ENCODE measurements at regions not wholly inside any gene's neighbourhood (a gene's known extent, or its start where the extent isn't known, plus 50 kb on each side); places are given as distances from the start of the nearest gene placed in this dataset.

DNA sequence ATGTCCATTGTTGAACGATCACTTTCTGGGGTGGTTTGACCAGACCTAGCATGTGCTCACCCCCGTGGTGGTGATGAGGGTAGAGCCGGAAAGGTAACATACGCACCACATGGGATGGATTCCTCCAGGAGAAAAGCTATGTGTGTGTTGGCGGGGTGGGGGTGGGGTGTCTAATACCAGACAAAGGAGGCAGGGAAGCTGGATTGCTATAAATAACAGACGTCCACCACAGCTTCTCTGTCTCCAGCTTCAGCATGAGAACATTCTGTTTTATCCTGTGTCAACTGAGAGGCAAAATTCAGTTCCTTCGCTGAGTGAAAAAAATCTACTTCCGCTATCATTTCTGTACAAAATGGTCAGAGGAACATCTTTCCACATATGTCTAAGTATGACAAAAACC, 151.0 kb downstream of the PCSK1 start:
- DNase-seq = no peak

- no peak for DNase-seq
Measured at GRCh38 chr5:96280946-96281393, 152.1 kb downstream of the PCSK1 start.

DNA sequence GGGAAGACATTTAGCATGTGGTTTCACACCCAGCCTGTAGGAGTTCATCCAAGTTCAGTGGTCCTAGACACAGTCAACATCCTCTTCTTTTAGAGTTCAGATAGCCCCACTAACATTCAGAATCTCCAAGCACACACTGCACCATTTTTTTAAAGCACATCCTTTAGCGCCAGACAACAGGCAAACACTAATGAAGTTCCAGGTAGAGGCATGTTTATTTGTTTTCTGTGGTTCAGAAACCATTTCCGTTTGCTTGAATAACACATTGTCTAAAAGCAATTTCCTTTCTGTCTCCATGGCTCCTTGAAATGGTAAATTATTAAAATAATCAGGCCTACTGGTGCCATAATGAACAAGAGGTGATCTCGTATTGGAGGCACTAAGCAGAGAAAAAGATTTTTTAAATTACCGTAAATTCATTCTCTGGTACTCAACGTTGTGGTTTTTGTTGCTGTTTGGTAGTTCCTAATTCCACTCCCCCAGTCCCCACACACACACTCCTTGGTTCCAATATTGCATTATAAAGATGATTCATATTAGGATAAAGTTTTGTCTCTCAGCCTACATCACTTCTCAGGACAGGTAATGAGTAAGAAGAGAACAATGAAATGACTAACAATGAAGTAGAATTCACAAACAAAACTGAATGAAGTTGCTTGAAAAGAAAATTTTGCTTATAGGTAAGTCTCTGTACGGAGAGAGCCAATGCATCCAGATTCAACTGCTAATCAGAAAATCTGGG, 153.1 kb downstream of the PCSK1 start:
- DNase-seq = peak; percentile 38

DNA sequence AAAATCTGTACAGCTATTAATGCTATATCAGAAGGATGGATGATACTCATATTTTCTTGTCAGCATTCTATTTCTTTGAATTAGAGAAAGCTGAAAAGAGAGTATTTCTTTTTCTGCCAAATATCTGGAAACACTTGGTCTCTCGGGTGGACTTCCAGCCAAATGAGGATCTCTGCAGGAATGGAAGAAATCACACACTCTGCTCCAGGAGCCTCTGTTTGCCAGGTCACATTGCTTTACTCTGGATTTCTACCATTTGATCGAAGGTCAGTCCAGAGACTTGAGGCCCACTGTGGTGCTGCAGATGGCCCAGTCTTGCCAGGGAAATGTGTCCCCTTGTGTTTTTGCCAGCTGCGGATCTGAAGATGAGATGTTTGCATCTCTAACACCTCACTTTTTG, 154.1 kb downstream of the PCSK1 start:
- DNase-seq = no peak

DNA sequence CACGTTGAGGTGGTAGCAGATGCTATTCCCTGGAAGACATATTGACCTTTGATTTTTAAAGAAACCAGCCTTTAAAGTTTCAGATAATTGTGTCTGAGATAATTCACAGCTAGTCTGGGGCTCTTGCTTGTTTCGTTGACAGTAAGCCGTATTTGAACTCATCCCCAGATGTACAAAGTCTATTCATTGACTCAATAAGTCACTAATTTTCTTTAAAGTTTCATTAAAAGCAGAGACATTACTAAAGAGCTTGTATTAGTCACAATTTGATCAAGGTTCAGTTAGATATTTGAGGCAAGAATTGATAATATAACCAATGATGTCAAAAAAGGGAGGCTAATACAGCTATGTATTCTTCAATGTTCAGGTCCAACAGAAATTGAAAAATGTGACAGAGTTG, 158.0 kb downstream of the PCSK1 start:
- no peak for DNase-seq

- DNase-seq = no peak
Measured at GRCh38 chr5:96265487-96265886, 167.6 kb downstream of the PCSK1 start.

DNA sequence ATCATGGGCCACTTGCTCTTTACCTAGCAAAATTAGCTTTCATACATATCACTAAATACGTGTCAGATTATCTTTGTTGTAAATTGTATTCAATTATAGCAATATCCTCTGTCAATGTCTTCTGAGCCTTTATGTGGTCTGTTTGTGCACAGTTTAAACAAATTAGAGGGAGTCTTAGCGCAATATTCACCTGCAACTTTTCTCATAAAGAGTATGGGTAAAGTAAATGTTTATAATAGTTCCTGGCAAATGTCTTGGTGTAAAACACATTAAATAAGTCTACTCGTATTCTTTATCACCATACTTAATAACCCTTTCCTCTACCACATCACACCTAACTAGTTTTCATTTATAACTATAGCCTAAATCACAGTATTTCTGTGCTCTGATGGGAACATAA, 169.0 kb downstream of the PCSK1 start:
- no peak for DNase-seq

DNA sequence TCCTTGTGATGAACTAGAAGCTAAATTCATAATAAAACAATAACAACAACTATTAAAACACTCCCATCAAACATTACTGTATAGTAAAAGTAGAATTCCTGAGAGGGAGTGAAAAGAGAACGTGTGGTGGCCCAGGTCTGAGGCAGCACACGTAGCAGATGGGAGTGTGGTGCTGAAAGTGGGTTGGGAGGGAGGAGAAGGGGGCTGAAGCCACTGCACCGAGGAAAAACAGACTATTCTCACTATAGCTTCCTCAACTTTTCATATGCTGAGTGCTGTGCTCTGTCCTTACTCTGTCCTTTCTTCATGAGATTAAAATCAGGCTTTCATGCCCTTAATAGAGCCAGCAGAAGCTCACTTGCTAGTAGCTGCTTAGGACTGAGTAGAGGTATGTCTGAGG, 170.9 kb downstream of the PCSK1 start:
- no peak for DNase-seq

- DNase-seq = no peak
Measured at GRCh38 chr5:96260009-96260408, 173.0 kb downstream of the PCSK1 start.

DNA sequence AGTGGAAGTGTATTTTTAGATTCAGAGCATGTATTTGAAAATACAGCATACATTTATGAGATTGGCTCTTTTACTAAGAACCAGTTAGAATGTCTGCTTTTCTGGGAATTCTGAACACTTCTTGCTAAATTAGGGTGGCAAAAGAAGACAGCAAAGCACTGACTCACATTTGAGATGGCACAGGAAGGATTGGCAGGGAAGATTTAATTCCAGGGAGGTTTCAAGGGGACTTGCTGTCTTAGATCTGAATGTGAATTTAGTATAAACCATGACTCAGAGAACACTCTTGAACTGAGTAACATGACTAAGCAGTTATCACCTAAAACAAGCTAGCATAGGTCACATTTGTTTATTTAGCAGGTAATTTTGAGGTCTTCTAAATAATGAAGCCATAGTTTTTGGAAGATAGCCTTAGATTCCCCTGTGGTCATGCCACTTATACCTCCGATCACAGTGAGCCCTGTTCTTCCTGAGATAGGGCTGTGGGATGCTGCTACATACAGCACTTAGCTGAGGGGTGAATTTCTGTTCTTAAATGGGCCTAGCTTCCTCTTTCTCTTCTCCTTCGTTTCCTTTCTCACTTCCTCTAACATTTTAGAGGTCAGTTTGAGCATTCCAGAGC, 173.8 kb downstream of the PCSK1 start:
- DNase-seq = no peak

- DNase-seq = no peak
Measured at GRCh38 chr5:96258692-96259091, 174.4 kb downstream of the PCSK1 start.

DNA sequence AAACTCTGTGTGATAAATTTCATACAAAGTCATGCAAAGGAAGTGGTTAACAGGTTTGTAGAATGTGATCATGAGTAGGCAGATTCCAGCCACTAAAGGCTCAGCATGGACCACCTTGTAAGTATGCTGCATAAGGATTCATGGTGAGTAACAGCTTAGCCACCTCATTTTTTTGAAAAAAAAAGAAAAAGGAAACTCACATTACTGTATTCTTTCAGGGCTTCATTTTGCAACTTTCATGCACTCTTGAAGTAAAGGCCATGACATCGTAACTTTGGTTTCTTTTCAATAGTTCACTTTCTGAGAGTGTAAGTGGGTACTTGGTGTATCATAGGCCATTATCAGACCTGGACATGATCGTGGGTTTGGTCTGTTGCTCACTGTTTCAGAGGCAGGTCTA, 175.1 kb downstream of the PCSK1 start:
- peak; percentile 21 for DNase-seq

DNA sequence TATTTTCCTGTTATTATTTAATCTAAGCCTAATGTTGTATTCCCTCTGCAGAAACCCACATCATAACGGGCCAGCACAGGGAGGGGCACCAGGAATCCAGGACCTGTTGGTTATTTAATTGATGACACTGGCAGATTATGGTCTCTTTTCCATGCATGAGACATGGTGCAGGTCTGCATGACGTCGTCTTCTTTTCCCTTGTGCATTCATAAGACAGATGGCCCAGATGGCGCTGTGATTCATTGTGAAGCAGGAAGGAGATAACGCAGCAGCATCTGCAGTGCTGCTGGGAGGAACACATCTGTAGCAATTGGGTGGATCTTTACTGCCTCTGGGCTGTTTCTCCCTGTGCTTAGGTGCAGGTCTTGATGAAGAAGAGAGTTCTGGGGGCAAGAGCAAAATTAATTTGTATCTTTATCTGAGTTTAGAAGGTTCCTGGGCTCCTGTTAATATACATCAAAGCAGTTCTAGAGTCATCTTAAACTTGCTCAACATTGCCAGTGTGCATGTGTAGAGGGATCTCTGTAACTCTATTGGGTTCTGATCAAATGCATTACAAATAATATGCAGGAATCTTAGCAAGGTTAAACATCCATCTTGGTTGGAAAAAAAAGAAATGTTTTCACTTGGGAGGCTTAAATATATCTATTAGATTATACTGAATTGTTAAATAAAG, 176.1 kb downstream of the PCSK1 start:
- DNase-seq = peak; percentile 20

DNA sequence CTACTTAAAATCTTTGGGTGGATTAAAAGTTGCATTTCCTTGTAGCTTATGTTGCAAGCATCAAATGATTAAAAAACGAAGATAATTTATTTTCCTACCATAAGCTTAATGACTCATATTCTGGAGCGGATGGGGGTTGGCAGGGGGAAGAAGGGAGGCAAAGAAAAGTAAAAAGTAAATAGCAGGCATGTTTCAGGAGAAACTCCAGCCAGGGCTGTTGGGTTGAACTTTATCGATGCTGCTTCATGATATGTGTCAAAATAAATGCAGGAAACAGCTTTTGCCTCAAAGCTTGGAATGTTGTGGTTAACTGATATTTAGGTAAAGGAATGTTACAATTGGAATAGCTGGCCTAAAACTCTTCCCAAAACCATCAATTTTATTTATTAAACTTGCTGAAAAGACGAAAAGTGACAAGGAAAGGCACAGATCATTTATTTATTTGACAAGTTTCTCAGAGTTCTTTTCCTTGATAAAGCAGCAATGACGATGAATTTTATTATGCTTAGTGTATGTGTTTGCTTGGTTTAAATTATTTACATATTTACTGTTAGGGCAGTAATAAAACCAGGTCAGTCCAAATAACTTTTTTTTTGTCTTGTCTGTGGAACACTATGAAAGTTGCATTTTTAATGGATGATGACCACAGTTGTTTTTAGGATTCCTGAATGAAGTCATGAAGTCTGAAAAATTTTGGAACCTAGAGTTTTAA, 177.9 kb downstream of the PCSK1 start:
- DNase-seq = no peak

GRCh38 chr5:96253140-96253539, 179.9 kb downstream of the PCSK1 start:
- no peak for DNase-seq

DNA sequence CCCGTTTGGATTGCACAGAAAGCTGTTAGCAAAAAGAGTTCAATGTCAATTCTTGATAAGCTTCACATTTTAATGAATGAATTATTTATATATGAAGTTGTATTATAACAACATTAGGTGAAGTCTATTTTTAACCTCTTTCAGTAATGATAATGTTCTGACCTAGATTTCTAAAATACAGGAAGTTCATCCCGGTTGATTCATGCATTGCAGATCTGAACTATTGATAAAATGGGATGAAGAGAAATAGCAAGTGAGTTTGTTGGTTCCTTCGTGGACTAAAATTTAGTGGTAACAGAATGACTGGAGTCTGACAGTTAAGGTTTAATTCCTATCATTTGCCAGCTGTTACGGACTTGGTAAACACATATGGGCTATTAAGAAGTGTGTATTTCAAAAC, 180.5 kb downstream of the PCSK1 start:
- no peak for DNase-seq

- DNase-seq = no peak
Measured at GRCh38 chr5:96250782-96251181, 182.3 kb downstream of the PCSK1 start.

DNA sequence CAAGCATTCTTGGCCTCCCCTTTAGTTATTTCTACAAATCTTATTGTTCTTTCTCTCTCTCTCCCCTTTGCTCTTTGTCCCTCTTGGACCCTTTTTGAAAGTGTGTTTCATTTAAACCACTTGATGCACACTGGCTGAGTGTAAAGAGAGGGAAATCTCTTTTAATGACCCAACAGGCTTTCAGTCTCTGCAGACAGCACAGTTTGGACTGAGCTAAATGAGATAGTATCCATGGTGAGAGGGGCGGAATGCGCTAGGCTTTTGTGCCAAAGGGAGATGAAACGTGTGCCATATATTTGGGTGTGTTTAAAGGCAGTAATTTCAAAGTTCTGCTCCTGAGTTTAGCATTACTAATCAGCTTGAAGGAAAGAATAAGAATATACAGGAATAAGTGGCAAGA, 184.9 kb downstream of the PCSK1 start:
- DNase-seq = no peak

- DNase-seq = no peak
Measured at GRCh38 chr5:96247708-96248107, 185.3 kb downstream of the PCSK1 start.

GRCh38 chr5:96247097-96247701, 185.8 kb downstream of the PCSK1 start:
- no peak for DNase-seq

DNA sequence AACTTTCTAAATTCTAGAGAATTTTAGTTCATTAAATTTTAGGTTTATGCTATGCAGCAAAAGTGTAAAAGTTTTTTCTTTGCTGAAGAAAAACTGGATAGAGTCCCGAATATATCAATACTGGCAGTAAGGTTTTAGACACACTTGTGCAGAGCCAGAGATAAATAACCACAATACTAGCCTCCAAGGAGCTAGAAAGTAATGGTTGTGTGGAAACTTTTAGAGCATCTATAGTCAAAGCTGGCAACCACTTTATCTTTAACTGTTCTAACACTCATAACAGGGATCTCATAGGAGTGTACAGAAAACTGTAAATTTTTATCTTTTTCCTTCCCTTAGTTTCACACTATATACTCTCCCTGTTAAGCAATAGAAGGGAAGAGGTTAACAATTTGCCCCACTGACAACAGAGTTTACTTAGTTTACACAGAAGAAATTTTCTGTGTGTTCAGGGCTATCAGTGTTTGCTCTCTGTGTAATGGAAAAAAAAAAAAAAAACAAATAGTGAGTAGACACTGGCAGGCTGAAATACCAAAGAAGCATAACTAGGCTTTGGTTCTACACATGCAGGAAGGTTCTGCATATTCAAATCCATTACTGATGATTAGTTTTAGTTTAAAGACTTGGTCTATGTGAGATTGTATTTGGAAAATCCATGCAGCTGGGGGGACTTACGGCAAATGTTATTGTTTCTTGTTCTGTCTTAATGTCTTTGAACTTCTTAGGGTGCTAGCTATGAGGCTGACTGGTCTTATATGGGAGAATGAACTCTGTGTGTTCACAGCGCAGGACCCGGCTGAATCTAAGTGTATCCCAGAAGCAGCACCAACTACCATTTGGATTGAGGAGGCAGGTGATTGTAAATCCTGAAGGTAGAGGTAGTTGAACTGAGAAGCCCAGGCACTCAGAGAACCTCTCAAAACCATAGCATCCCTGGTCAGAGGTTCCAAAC, 187.6 kb downstream of the PCSK1 start:
- no peak for DNase-seq

- DNase-seq = no peak
Measured at GRCh38 chr5:96244696-96245095, 188.4 kb downstream of the PCSK1 start.
